ENCODE measurements at regions not wholly inside any gene's neighbourhood (a gene's known extent, or its start where the extent isn't known, plus 50 kb on each side); places are given as distances from the start of the nearest gene placed in this dataset.

DNA sequence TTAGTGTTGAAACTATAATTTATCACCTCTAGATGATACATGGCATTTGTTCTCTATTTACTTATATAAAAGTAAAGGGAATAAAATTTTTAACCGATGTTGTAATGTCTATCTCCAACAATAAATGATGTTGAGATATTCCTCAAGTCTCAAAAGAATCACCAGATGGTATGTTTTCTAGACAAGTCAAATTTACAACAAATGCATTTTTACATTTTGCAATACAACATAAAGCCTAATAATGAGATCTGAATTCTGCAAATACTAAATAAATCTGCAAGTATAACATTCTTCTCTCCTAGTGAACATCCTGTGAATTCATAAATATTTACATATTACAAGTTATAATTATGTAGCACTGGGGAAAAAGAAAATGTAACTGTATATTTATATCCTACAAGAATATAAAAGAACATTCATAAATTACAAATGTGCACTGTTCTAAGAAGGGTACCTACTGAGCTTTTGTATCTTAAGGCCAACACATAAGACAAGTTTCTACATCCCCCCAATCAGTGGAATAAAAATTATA lies 1504.4 kb upstream of the ZEB2 start:
- DNase-seq (ENCODE audit: low read depth): no peak

DNA sequence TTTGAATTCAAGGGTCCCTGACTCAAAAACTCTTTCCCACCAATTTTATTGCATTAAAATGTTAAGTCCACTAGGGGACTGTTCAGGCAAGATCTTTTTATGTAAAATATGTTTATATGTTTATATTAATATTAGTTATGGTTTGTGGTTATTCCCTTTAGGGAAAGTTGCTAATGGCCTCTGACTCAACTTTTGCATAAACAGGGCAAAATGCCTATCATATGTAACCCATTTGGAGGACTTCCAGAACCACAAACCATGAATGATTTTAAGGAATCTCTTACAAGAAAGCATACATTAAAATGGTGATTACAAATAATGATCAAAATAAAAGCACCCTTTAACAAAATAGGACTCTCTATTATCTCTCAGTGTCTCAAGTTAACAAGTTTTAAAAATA lies 1484.5 kb upstream of the ZEB2 start:
- peak; percentile 87 for DNase-seq (ENCODE audit: low read depth)

DNA sequence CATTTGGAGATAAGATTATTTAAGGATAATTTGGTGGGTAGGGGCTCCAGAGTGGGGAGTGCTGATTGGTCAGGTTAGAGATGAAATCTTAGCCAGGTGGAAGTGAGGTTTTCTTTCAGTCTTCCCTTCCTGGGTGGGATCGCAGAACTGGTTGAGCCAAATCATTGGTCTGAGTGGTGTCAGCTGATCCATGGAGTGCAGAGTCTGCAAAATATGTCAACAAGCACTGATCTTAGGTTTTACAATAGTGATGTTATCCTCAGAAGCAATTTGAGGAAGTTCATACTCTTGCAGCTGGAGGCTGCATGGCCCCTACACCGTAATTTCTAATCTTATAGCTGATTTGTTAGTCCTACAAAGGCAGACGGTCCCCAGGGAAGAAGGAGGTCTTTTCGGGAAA lies 1483.4 kb upstream of the ZEB2 start:
- DNase-seq (ENCODE audit: low read depth): no peak

DNA sequence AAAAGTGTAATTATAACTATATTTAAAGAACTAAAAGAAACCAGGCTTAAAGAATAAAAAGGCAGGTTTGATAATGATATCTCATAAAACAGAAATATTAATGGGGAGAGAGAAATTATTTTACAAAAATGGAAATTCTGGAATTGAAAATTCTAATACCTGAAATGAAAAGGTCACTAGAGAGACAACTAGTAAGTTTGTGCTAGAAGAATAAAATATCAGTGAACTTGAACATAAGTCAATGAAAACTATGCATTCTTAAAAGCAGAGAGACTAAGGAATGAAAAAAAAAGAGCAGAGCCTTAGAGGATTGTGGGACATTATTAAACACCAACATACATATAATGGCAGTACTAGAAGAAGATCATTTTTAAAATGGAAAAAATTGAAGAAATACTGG lies 1475.0 kb upstream of the ZEB2 start:
- DNase-seq (ENCODE audit: low read depth): no peak

DNA sequence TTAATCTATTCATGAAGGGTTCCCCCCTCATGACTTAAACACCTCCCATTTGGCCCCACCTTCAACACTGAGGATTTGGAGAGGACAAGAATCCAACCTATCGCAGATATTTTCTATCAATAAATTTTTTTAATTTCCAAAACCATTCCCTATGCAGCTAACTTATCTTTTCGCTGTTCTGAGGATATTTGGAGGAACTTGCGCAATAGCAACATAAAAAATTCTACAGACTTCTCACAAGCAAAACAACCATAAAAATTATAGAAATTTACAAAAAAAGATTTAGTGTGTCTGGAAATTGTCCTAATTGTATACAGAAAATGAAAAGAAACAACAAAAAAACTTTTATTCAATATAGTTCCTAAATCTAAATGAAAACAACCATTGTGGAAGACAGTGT lies 1472.7 kb upstream of the ZEB2 start:
- no peak for DNase-seq (ENCODE audit: low read depth)

DNA sequence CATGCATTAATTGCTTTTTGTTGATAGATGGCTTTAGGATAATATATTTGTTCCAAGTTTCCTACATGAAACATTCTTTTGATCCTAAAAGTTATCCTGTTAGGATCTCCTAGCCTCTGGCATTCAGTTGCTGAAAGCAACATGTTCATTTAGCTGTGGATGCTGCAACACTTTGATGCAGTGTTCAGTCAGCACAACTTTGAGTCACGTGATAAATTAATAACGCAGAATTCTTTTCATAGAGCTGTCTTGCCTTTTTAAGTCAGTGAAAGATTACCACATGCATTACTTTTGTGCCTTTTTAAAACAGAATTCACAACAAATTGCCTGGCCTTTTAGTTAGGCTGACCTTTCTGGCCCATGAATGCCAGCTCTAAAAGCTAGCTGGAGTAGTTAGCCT lies 1467.9 kb upstream of the ZEB2 start:
- no peak for DNase-seq (ENCODE audit: low read depth)

DNA sequence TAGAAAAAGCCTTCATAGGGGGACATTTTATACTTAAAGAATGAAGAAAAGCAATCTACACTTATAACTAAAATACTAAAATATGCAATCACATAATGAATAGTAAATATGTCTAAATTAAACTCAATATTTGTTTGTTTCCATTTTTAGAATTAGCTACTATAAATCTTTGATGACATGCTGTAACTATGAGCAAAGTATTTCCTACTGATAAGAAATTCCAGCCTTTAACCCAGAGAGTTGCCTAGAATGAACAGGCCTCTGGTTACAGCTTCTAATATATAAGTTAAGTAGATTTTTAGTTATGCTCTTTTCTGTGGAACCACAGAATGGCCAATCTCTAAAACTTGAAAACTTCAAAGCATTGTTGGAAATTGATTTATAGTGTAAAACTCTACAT lies 1465.6 kb upstream of the ZEB2 start:
- no peak for DNase-seq (ENCODE audit: low read depth)

DNA sequence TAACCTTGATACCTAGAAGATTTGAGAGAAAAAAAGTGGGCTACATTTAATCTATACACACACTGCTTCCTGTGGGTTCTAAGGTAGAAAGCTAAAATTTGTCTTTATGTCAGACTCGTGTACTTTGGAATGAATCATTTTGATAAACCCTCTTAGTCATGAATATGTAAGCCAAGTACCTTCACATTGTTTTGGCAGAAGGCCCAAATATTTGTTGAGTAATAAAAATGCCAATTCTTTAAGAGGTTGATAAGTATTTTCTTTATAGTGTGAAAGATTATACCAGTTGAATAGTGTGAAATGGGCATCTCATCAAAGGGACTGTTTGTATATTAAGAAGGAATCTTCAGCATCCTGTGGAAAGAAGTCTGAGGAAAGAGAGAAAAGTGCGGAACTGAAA lies 1464.7 kb upstream of the ZEB2 start:
- DNase-seq (ENCODE audit: low read depth): peak; percentile 68

DNA sequence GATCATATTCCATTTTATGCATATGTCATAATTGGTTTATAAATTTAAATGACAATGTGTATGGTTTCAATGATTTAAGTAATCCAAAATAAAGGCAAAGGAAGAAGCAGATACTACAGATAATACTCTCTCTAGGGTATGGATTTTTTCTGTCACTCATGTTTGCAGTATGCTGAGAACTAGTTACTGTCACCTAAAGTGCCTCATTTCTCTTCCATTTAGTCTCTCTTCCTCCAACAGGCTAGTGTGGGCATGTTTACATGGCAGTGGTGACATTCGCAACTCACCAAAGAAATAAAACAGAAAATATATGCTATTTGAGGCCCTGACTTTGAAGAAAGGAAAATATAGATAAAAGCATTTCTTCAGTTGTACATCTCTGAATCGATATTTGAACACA lies 1460.4 kb upstream of the ZEB2 start:
- DNase-seq (ENCODE audit: low read depth): no peak

DNA sequence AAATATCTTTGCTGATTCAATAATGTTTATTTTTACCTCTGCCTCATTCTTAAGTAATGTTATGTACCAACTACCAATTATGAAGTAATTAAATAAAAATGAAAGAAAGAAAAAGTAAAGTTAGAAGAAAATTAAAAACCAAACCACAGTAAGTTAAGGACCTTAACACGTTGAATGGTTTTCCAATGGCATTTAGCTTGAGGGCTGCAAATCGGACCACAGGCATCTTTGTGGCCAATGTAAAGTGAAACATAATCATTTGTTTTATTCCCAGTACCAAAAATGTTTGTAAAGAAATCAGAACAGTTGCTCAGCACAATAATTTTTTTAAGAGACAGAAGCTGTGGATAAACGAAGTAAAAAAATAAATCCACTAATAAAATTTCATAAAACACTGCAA lies 1455.5 kb upstream of the ZEB2 start:
- DNase-seq (ENCODE audit: low read depth): no peak

DNA sequence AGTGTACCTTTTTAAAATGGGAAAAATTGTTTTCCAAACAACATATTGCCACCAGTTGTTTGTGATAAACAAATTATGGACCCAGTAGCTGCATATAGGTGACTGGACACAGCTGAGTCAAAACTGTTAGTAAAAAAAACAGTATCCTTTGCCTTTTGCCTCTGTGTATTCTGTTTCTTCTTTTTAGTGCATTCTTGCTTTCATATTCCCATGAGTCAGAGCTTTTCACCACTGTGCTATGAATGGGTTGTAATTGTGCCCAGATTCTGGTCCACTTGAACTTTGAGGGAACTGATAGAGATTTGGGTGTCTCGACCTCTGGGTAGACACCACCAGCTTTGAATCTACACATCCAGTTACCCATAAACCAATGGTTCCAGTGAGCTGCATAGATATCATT lies 1441.9 kb upstream of the ZEB2 start:
- no peak for DNase-seq (ENCODE audit: low read depth)

DNA sequence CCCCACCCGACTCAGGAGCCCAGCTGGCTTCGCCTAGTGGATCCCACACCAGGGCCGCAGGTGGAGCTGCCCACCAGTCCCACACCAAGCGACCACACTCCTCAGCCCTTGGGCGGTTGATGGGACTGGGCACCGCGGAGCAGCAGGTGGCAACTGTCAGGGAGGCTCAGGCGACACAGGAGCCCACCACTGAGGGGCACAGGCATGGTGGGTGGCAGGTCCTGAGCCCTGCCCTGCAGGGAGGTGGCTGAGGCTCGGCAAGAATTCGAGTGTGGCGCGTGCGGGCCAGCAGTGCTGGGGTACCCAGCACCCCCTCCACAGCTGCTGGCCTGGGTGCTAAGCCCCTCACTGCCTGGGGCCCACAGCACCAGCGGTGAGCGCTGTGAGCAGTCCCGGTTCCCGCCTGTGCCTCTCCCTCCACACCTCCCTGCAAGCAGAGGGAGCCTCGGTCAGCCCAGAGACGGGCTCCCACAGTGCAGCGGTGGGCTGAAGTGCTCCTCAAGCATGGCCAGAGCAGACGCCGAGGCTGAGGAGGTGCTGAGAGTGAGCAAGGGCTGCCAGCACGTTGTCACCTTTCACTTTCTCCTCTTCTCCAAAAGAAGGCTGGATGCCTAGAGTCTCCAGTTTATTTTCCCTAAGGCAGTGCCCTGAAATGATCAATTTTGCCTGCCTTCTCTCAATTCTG lies 1440.7 kb upstream of the ZEB2 start:
- DNase-seq (ENCODE audit: low read depth): no peak

DNA sequence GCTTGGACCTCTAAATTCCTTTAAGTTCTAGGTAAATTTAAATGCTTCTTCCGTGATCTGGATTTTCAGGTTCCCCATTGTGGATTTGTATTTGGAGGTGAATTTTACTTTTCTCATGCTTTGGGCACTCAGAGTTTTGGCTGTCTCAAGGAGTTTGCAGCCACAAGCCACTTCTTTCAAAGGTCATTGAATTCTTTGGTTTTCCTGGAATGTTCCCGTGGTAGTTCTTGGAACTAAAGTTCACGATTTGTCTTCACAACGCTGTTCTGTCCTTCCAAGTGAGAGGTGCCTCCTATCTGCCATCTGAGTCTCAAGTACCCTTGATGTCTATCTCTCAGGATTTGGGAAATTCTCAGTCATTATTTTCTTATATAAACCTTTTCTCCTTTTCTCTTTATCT lies 1438.7 kb upstream of the ZEB2 start:
- DNase-seq (ENCODE audit: low read depth): no peak

DNA sequence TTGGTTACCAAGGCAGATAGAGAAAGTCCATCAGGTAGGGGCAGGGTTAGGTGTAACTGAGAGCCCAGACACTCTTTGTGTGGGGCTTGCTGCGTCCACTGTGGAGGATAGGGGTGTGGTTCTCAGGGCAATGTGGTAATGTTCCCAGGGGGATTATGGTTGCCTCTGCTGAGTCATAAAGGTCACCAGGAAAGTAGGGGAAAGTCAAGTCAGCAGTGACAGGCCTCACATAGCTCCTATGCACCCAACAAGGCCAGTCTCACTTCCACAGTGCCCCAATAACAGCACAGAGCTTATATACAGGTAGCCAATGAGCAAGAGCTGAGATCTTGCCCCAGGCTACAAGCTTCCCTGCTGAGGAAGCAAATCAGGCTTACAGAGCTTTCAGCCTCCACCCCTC lies 1438.0 kb upstream of the ZEB2 start:
- DNase-seq (ENCODE audit: low read depth): no peak

DNA sequence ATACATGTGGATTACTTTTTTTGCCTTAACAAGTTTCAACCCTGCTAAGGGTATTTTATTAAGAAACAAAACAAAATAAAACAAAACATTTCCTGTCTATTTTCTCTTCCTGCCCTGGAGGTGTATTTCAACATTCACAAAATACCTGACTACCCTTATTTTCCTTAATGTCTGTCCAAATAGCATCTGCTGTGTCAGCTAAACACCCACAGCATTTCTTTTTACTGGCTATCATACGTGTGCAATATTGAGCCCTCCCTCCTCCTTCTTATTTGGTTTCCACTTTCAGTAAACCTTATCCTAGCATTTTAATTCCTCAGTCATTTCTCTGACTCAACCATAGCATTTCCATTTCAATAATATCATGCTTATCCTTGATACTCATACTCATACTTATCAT lies 1420.0 kb upstream of the ZEB2 start:
- DNase-seq (ENCODE audit: low read depth): no peak

DNA sequence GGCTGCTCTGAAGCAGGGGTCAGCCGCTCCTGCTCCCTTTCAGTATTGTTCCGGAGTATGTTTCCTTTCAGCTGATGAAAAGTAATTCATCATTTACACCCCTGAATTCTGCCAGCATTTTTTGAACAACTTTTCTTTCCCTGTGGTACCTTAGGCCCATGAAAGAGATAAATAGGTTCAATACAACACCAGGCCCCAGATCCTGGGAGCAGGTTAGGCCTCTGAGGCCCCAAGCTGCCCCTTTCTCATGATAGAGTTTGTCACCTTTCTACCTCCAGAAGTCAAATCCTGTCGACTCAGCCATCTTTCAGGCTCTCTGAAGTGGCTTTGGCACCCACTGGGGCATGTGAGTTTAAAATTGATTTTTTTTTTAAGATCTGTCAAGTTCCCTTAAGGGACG lies 1415.1 kb upstream of the ZEB2 start:
- no peak for DNase-seq (ENCODE audit: low read depth)

DNA sequence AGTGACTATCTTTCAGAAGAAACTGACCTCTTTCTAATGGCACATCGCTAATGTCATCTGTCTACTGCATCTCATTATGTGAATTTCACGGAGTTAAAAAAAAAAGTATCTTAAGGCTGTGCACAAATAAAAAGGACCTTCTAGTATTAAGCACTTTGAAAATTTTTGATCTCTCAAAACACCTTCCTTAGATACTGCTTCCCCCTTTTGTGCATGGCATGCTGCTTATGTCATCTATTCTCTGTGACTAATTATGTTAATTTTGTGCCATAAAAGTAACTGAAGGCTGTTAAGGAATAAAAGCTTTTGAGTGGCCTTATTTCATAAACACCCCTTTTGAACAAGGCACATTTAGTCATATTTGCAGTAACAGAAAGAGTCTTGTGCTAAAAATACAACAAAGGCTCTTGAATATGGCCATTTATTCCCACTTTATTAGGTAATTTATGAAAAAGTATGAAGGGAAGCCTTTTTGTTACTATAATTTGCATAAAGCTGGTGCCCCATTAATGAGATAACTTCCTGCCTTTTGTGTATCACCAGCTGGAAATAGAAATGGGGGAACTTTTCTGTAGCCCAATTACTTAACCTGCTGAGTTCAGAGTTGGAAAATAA lies 1412.0 kb upstream of the ZEB2 start:
- DNase-seq (ENCODE audit: low read depth): no peak

DNA sequence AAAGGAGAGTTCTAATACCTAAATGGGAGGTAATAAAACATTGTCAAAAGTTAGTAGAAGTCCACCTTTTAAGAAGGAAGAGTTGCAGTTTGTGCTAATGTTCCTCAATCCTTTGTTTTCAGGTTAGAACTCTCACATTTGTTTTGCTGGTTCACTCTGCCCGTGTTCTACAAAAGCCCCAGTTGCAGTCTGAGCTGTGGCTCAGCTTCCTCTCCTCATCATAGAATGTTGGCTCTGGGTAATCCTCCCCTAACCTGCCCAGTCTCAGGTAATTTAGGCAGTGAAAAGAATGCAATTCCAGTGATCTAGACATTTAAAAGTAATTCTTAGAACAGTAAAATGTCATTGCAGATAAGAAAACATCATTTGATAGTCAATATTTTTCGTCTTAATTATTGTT lies 1410.4 kb upstream of the ZEB2 start:
- no peak for DNase-seq (ENCODE audit: low read depth)

DNA sequence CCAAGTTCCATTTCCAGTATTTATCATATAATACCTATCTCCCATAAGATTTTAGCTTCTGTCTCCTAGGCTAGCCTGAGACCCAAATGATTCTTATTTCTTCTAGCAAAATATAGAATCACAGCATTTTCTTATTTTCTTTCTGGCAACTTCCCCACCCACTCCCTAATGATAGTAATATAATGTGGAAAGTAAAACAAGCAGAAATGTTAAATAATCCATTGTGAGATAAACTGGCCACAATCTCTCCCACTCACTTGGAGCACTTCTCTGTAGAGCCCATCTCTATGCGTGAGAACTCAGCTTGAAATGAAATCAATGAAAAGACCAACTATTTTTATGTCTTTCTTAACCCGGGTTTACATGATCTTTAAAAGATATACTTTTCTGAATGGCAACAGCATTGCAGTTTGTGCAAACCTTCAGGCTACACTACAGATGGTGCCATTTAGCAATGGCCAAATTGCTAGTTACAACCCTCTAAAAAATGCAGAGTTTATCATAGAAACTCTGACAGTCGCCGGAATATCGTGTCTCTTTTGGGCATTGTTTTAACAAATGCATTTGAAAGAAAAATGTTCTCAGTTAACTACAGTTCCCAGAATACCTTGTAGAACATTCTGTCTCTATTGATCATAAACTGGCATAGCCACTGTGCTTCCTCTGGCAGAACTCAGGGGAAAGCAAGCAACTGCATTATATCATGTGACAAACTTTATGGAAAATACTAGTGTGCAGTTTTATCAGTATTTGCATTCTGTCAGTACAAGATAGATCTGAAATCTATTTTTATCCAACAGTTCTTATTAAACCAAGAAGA lies 1407.4 kb upstream of the ZEB2 start:
- no peak for DNase-seq (ENCODE audit: low read depth)

DNA sequence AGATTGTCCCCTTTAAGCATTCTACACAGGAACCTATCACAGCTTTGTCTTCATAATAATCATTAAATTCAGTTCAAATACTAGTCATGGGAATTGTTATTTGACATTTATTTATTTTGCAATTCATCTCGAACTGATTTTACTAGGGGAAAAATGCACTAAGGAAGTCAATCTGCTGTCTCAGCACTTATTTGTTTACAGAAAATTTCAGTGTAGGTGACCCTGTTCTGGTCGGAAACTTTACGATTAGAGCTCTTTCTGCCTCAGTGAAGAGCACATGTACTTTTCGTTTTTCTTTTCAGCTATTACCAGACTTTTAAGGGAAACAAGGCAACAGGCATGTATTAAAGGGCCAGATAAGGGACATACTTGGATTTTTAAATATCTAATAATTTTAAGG lies 1405.7 kb upstream of the ZEB2 start:
- no peak for DNase-seq (ENCODE audit: low read depth)

DNA sequence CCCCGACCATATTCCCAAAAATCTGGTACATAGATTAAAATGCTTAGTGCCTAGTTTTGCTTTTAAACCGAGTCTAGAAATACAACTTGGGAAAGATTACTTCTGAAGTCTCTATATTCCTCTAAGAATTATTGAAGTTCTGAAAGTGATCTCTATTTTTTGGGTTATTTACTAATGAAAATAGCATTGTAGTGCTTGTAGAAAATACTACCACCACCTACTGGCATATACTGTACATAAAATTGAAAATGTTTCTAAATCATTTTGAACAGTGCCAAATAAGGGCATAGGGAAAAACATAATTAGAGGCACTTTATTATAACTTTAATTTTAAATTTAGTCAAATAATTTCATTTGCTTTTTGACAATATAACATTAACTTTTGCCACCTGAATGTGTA lies 1399.6 kb upstream of the ZEB2 start:
- peak; percentile 4 for DNase-seq (ENCODE audit: low read depth)

DNA sequence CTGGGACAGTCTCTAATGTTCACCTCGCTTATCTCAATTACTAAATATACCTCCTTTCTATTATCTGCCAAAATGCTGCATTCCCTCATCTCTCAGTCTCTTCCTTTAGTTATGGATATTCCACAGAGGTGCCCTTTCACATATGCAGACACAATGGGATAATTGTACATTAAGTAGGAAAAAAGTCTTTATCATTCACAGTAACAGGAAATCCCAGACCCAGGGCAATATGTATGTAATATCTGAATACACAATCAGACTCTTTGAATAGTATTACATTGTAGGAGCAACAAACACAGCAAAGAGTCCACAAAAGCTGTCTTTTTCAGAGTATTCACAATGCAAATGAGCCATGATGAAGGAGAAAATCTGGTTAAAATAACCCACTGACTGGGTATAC lies 1399.0 kb upstream of the ZEB2 start:
- no peak for DNase-seq (ENCODE audit: low read depth)

DNA sequence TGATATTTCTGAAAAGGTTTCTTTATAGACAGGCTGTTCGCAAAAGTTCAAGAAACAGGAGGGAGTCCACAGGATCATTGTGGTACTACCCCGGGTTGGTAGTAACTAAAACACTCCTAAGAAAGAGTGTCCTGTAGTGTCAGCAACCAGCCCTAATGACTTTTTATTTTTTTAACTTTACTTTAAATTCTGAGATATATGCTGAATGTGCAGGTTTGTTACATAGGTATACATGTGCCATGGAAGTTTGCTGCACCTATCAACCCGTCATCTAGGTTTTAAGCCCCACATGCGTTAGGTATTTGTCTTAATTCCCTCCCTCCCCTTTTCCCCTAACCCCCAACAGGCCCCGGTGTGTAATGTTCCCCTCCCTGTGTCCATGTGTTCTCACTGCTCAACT lies 1396.9 kb upstream of the ZEB2 start:
- DNase-seq (ENCODE audit: low read depth): no peak
